Activated T-cell treated with anti-CD3 and anti-CD28 coated beads, Interleukin-2, amount 50 U/mL, for 4 hours (primary cell): ENCODE measurements at regions not wholly inside any gene's neighbourhood (a gene's known extent, or its start where the extent isn't known, plus 50 kb on each side); places are given as distances from the start of the nearest gene placed in this dataset.

Source experiments
- ATAC-seq, 2 donors: fragments of 200-7000 bp; cut with Tn5 transposase; one replicate each; pipeline ENCODE4 v1.10.0; 2021
- DNase-seq: peaks from one replicate; pipeline ENCODE4 v3.0.0-alpha.2; 2020
- H3K27me3 Mint-ChIP-seq: one replicate; pipeline ENCODE4 v1.8.0; 2021; ENCODE audit warnings: low read depth, mixed read lengths
- H3K36me3 Mint-ChIP-seq: one replicate; pipeline ENCODE4 v1.8.0; 2022; ENCODE audit warnings: mixed read lengths; ENCODE audit not compliant: insufficient read depth
- H3K4me1 Mint-ChIP-seq: one replicate; pipeline ENCODE4 v1.8.0; 2021; ENCODE audit warnings: low read depth, mixed read lengths
- H3K4me3 Mint-ChIP-seq: one replicate; pipeline ENCODE4 v1.8.0; 2021; ENCODE audit warnings: mild to moderate bottlenecking, moderate library complexity, mixed read lengths
- H3K9me3 Mint-ChIP-seq: one replicate; pipeline ENCODE4 v1.8.0; 2021; ENCODE audit warnings: mixed read lengths

DNA sequence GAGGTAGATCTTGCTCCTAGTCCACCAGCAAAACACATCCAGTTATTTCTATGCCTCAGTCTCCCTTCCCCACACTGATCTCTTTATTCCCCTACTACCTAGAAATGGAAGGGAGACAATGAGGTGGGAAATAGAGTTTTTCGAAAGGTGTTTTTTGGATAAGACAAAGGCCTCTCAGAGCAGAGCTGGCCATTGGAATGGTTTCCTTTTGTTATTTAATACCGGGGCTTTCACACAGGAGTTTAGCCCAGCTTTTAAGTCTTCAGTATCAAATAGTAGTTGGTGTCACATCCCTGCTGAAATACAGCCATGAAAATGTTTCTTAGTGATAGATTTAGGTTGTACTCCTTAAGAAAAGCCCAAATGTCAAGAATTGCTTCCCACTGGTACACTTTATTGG, 65.4 kb upstream of the B3GAT1 start:
- ATAC-seq (no peak), DNase-seq (no peak)
- H3K27me3 Mint-ChIP-seq, result peaks cover 22% of the 10 kb centered on the region
- H3K4me1 Mint-ChIP-seq, result no peaks in the 10 kb centered on the region
- no peaks in the 10 kb centered on the region for H3K36me3 Mint-ChIP-seq
- no peak overlapping the region for H3K4me3 Mint-ChIP-seq
- H3K9me3 Mint-ChIP-seq, result no peaks in the 10 kb centered on the region

DNA sequence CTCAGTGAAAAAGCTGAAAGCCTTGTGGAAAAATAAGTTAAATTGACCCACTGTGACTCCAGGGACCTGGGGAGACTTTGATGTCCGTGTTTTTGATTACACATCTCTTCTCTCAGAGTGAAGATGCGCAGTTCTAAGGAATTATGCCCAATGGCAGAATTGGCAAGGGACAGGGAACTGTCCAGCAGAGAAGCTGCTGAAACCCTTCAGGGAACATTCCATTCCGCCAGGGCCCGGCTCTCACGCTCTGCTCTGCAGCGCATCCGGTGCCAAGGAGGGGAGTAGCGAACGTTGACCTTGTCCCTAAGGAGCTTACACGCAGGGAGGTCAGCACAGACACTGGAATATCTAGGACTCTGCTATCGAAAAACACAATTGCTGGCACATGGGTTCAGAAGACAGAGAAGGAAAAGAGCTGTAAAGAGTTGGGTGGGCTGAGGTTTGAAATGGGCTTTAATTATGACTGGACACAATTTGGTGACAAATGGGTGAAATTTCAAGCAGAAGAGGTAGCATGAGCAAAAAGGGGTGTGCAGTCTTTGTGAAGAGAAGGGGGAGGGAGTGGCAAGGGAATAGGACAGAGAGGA, 64.5 kb upstream of the B3GAT1 start:
- ATAC-seq, result no peak
- DNase-seq, result no peak
- Mint-ChIP-seq H3K9me3 (no peaks in the 10 kb centered on the region), H3K4me1 (no peaks in the 10 kb centered on the region), H3K4me3 (no peak overlapping the region), H3K27me3 (peaks cover 23% of the 10 kb centered on the region), H3K36me3 (no peaks in the 10 kb centered on the region)

DNA sequence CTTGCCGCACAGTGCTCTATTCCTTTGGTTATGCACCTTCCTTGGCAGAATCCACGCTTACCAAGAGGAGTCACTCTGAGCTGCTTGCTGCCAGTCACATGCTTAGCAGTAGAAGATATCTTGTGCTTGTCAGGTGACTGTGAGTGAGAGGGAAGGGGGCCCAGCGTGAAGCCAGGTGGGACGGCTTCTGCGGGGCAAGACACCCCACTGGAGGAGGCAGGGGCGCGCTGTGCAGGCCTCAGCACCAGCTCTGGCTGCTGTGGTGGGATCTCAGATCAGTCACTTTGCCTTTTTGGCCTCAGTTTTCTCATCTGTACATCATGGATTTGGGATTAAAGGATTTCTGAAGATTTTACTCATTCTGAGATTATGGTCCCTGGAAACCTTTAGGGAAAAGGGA, 63.9 kb upstream of the B3GAT1 start:
- DNase-seq (no peak), ATAC-seq (no peak)
- Mint-ChIP-seq H3K4me1 (no peaks in the 10 kb centered on the region), H3K27me3 (peaks cover 23% of the 10 kb centered on the region), H3K36me3 (no peaks in the 10 kb centered on the region), H3K4me3 (no peak overlapping the region), H3K9me3 (no peaks in the 10 kb centered on the region)

DNA sequence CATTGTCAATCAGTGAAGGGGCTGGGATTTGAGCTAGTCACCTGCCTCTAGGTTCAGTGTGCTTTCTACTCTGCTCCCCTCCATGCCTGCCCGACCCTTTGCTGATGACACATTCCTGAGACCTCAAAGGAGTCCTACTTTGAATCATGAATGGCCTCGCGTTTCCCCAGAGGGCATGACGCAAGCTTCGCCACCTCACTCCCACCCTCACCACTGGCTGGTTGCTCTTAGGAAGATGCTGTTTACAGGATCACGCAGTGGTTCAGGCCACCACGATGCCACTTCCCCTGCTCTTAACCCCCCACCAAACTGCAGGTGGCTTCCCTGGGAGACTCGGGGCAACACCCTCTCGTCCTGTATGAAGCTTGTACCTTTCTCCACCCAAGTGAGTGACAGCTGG, 62.9 kb upstream of the B3GAT1 start:
- no peaks in the 10 kb centered on the region for H3K9me3 Mint-ChIP-seq
- no peaks in the 10 kb centered on the region for H3K4me1 Mint-ChIP-seq
- peak in 1 of 2 donors; percentile 32 for ATAC-seq
- DNase-seq, result no peak
- H3K27me3 Mint-ChIP-seq, result peaks cover 21% of the 10 kb centered on the region
- H3K4me3 Mint-ChIP-seq, result no peak overlapping the region
- H3K36me3 Mint-ChIP-seq, result no peaks in the 10 kb centered on the region

DNA sequence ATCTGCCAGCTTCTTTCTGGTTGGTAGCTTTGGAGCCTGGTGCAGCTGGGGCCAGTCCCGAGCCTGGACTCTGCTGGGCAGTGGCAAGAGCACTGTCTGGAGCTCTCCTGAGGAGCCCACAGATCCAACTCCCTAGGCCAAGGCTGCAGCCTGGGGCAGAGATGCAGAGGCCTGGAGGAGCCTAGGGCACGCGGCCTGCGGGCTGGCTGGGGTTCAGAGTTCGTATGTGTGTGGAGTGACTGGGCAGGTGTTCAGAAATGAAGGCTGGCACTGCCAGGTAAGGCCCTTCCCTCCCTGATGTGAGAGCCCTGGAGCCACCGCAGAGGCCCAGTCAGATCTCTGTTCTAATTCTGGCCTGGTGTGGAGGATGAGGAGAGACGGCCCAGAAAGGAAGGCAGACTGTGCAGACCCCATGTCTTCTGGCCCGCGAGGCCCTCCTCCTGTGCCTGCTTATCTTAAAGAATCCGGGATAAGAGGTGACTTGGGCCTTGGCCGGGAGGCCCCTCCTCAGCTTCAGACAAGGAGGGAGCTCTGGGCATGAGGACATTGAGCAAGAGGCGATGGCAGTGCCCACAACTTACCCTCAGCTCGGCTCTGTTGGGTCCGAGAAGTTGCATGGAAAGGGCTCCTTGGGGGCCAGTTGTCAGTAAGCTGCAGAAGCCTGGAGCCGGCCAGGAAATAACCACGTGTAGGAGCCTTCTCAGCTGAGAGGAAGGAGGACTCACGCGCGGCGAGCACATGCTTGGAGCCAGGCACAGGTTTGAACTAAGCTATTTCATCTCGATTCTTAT, 62.2 kb upstream of the B3GAT1 start:
- no peak for ATAC-seq

DNA sequence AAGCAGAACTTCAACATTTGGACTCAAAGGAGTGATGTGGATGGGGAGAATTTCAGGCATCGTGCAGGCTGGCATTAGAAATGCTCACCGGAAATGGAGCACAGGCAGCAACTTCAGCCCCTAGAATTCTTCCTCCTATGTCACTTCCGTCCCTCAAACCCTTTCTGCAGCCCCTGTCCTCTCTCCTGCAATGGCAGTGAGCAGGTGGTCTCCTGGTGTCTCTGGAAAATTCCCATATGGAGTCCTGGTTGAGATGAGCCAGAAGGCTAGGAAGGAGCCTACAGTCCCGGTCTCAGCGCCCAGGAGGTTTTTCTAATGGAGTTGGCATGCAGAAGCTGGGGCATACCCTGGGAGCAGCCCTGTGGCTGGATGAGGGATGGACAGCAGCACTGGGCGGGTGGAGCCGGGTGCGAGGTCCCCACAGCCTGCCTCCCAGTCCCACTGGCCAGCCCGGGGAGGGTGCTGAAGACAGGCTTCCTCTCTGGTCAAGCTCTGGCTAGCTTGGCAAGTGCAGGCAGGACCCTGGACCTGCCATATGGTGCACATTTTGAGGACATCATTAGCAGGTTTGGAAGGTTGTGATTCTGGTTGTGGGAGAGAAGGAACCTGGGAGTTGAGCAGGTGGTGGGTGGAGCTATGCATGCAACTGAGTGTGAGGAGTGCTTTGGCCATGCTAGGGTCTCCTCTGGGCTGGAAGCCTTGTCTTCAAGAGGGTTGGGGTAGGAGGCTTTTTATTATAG, 59.8 kb upstream of the B3GAT1 start:
- DNase-seq, result no peak
- Mint-ChIP-seq H3K4me3 (no peak overlapping the region), H3K27me3 (peaks cover 21% of the 10 kb centered on the region), H3K9me3 (no peaks in the 10 kb centered on the region), H3K36me3 (no peaks in the 10 kb centered on the region), H3K4me1 (no peaks in the 10 kb centered on the region)
- no peak for ATAC-seq

More for the DNA sequence above, 62.2 kb upstream of the B3GAT1 start:
- peaks cover 21% of the 10 kb centered on the region for H3K27me3 Mint-ChIP-seq
- H3K9me3 Mint-ChIP-seq, result no peaks in the 10 kb centered on the region
- no peak overlapping the region for H3K4me3 Mint-ChIP-seq
- DNase-seq, result no peak
- H3K36me3 Mint-ChIP-seq, result no peaks in the 10 kb centered on the region
- no peaks in the 10 kb centered on the region for H3K4me1 Mint-ChIP-seq

DNA sequence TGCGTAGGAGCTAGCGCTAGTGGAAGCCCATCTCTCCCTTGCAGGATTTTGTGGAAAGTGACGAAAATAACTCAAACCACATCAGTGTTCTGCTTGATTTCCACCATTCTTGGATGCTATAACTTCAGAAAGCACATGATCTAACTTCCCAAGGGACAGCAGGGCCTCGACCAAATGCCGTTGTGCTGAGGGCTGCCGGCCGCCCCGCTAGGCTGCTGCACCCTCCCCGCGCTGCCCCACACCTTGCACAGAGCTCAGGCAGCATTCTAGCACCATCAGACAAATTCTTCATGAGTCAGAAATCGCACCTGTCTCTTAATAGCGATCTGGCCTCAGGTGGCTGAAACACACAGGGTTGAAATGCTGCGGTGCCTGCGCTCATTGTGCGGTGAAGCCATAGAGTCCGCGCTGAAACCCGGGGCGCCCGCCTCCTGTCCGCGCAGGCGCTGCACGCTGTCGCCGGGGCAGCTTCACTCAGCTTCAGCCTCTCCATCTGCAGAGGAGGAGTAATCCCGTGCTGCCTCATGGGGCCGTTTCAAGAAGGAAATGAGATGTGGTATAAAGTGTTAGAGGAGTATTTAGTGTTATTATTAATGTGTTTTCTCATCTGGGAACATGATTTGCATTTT, 59.2 kb upstream of the B3GAT1 start:
- DNase-seq, result no peak
- H3K9me3 Mint-ChIP-seq, result no peaks in the 10 kb centered on the region
- H3K27me3 Mint-ChIP-seq, result peaks cover 23% of the 10 kb centered on the region
- no peaks in the 10 kb centered on the region for H3K36me3 Mint-ChIP-seq
- no peak overlapping the region for H3K4me3 Mint-ChIP-seq
- no peaks in the 10 kb centered on the region for H3K4me1 Mint-ChIP-seq
- no peak for ATAC-seq

DNA sequence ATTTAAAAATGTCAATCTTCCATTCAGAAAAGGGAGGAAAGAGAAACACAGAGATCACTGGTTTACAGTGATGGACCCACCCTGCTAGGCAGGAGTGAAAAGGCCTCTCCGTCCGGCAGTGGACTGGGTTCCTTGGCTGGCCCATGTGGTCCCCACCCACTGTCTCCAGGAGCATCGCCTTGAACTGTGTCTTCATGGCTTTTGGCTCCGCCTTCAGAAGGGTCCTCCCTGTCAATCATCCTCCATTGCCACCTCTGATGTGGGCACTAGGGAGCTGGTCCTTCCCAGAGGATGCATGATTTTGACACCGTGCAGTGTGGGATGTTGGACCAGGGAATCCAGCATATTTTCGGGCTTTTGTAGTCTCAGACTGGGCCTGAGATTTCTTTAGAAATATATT, 58.2 kb upstream of the B3GAT1 start:
- Mint-ChIP-seq H3K4me3 (no peak overlapping the region), H3K4me1 (no peaks in the 10 kb centered on the region), H3K27me3 (peaks cover 25% of the 10 kb centered on the region), H3K36me3 (no peaks in the 10 kb centered on the region), H3K9me3 (no peaks in the 10 kb centered on the region)
- ATAC-seq, result no peak
- no peak for DNase-seq

DNA sequence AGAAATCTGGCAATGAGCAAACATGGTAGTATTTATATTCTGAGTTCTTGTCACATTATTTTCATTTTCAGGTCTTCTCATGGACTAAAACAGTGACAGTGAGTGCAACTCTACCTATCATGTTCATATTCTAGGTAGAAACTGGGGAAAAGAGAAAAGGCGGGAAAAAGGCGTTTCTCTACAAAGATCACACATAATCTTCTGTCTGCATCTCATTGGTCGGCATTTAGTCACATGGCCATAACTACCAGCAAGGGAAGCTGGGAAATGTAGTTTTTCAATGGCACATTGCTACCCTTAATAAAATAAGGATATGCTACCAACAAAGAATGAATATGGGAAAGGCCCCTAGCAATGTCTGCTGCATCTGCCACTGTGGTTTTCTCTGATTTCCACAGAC, 57.6 kb upstream of the B3GAT1 start:
- Mint-ChIP-seq H3K27me3 (peaks cover 26% of the 10 kb centered on the region), H3K4me3 (no peak overlapping the region), H3K9me3 (no peaks in the 10 kb centered on the region), H3K36me3 (no peaks in the 10 kb centered on the region), H3K4me1 (no peaks in the 10 kb centered on the region)
- no peak for ATAC-seq
- no peak for DNase-seq

DNA sequence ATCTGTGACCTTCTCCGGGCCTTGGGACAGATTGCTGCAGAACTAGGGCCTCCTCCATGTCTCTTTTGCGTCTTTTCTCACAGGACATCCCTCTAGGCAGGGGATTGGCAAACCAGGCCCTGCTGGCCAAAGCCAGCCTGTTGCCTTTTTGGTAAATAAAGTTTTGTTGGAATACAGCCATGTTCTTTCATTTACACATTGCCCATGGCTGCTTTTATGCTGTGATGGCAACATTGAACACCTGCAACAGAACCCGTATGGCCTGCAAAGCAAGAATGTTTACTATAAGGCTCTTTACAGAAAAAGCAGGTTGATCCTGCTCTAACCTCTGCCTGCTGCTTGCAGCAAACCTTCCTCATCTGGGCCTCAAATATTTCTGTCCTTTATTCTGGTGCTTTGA, 56.8 kb upstream of the B3GAT1 start:
- DNase-seq (no peak), ATAC-seq (no peak)
- no peak overlapping the region for H3K4me3 Mint-ChIP-seq
- H3K36me3 Mint-ChIP-seq, result no peaks in the 10 kb centered on the region
- no peaks in the 10 kb centered on the region for H3K9me3 Mint-ChIP-seq
- H3K27me3 Mint-ChIP-seq, result peaks cover 23% of the 10 kb centered on the region
- H3K4me1 Mint-ChIP-seq, result no peaks in the 10 kb centered on the region

DNA sequence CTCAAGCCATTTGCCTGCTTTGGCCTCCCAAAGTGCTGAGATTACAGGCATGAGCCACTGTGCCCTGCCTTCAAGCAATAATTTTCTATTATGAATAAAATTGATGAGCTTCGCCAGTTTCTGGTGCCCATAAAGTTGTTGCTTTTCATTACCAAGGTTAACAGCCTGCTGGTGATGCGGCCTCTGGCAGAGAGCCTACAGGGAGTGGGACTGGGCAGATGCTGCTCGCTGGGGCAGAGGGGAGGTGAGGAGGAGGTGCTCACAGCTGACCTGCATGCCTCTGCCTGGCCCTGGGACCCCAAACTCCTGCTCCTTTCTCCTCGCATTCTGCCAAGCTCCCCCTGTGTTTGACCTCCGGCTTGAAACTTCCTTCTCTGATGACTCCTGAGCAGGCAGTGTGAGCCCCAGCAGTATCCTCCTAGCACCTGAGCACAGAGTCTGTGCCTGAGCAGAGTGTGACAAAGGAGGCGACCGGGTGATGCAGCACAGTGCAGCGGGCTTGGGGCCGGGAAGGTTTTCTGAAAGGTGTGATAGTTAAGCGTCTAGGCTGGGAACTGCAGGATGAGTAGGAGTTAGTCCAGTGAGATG, 56.1 kb upstream of the B3GAT1 start:
- peaks cover 18% of the 10 kb centered on the region for H3K27me3 Mint-ChIP-seq
- no peak overlapping the region for H3K4me3 Mint-ChIP-seq
- no peaks in the 10 kb centered on the region for H3K4me1 Mint-ChIP-seq
- ATAC-seq (no peak), DNase-seq (no peak)
- no peaks in the 10 kb centered on the region for H3K36me3 Mint-ChIP-seq
- no peaks in the 10 kb centered on the region for H3K9me3 Mint-ChIP-seq

DNA sequence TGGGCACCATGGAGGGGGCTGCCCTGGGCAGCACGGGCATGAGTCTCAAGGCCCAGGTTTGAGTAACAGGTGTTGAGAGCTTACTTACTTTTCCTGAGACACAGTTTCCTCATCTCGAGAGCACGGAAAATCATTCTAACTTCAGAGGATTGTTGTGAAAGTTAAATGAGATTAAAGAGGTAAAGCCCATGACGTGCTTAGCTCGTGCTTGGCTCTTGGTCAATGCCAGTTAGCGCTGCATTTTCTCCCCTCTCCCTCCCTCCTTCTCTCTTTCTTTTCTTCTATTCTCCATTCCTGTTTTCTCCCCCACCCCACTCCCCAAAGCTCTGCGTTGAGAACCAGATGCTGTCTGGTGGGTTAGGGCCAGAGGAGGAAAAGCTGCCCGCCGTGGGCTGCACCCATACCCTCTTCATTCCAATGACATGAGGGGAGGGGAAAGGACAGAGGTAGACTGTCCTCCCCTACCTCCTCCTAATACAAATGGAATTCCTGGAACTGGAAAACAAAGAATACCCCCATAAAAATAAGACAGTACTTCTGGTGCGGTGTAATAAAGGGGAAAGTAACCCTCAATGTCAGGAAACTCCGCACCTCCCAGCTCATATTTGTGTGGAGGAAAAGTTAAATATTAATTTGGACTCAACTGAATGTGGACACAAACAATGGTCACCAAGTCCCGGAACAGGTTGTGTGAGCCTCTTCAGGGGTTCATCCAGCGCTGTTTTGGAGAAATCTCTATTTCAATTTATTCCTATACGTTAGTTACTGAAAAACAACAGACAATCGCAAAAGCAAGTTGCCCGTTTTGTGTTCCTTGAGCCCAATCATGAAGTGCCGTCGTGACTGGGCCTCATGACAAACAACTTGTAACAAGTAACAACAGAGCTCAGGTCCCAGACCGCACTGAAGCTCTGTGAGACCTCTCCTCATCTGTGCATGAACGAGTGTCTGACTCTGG, 54.8 kb upstream of the B3GAT1 start:
- no peak for DNase-seq
- Mint-ChIP-seq H3K4me1 (no peaks in the 10 kb centered on the region), H3K9me3 (no peaks in the 10 kb centered on the region), H3K27me3 (peaks cover 16% of the 10 kb centered on the region), H3K4me3 (no peak overlapping the region), H3K36me3 (no peaks in the 10 kb centered on the region)
- no peak for ATAC-seq

DNA sequence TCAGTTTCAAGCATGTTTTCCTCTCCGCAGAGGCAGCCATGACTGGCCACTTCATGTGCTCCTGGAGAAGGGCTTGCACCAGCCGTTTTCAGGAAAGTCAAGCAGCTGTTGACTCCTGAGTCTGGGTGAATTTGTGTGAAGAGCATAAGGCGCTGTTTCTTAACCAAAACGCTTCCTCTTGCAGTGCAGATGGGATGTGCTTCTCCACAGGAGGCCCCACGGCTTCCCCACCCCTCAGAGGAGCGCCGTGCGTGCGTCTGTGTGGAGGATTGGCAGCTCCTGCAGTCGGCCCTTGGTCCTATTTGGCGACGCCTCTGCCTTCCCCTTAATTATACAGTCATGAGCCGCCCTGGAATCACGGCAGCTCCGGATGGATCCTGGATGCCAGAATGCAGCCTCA, 54.1 kb upstream of the B3GAT1 start:
- Mint-ChIP-seq H3K9me3 (no peaks in the 10 kb centered on the region), H3K4me1 (no peaks in the 10 kb centered on the region), H3K27me3 (peaks cover 21% of the 10 kb centered on the region), H3K36me3 (no peaks in the 10 kb centered on the region), H3K4me3 (no peak overlapping the region)
- DNase-seq (no peak), ATAC-seq (no peak)
